Smooth muscle cell (in vitro differentiated cells): ENCODE measurements at regions not wholly inside any gene's neighbourhood (a gene's known extent, or its start where the extent isn't known, plus 50 kb on each side); places are given as distances from the start of the nearest gene placed in this dataset.

Experiments
- DNase-seq: peaks from one replicate; lab custom pipeline; 2025; ENCODE audit not compliant: unreplicated experiment; lab: John Stamatoyannopoulos, UW
- H2AFZ ChIP-seq: fragments of 200-600 bp; sonication (generic); 2 replicates; pipeline ENCODE4 v1.6.0; 2016; ENCODE audit warnings: antibody characterized with exemption, low read depth, mild to moderate bottlenecking
- H3F3A ChIP-seq: fragments of 200-600 bp; sonication (generic); 2 replicates; pipeline ENCODE4 v1.6.0; 2017; ENCODE audit warnings: antibody characterized with exemption, low read depth
- H3K27ac ChIP-seq: fragments of 200-600 bp; sonication (generic); 2 replicates; pipeline ENCODE4 v1.5.1; 2016; ENCODE audit warnings: low read depth, mild to moderate bottlenecking
- H3K27me3 ChIP-seq: fragments of 200-600 bp; sonication (generic); 2 replicates; pipeline ENCODE4 v1.6.1; 2016; ENCODE audit warnings: low read depth, mild to moderate bottlenecking
- H3K36me3 ChIP-seq: fragments of 200-600 bp; sonication (generic); 2 replicates; pipeline ENCODE4 v1.5.1; 2016; ENCODE audit warnings: low read depth
- H3K4me1 ChIP-seq: fragments of 200-600 bp; sonication (generic); 2 replicates; pipeline ENCODE4 v1.5.1; 2016; ENCODE audit warnings: low read depth
- H3K4me2 ChIP-seq: fragments of 200-600 bp; sonication (generic); 2 replicates; pipeline ENCODE4 v1.6.0; 2016; ENCODE audit warnings: mild to moderate bottlenecking
- H3K4me3 ChIP-seq: fragments of 200-600 bp; sonication (generic); 2 replicates; pipeline ENCODE4 v1.5.1; 2016; ENCODE audit warnings: mild to moderate bottlenecking
- H3K79me2 ChIP-seq: fragments of 200-600 bp; sonication (generic); 2 replicates; pipeline ENCODE4 v1.6.0; 2016; ENCODE audit warnings: low read depth, mild to moderate bottlenecking
- H3K9ac ChIP-seq: fragments of 200-600 bp; sonication (generic); 2 replicates; pipeline ENCODE4 v1.6.0; 2016; ENCODE audit warnings: low read depth
- H3K9me3 ChIP-seq: fragments of 200-600 bp; sonication (generic); replicated peaks from 2 replicates; pipeline ENCODE4 v1.5.1; 2016; ENCODE audit warnings: low read depth
- H4K20me1 ChIP-seq: fragments of 200-600 bp; sonication (generic); 2 replicates; pipeline ENCODE4 v1.6.0; 2016; ENCODE audit warnings: low read depth
- CTCF ChIP-seq: fragments of 200-600 bp; sonication (generic); IDR thresholded peaks from 2 replicates; pipeline ENCODE4 v1.5.1; 2017; ENCODE audit warnings: borderline replicate concordance, mild to moderate bottlenecking, antibody characterized with exemption; ENCODE audit not compliant: insufficient read depth, poor library complexity, severe bottlenecking
- WGBS: methylation state at CpG from one replicate; pipeline ENCODE4 v1.1.7; 2016; ENCODE audit warnings: low lambda C conversion rate; 5-methylcytosine and 5-hydroxymethylcytosine counted together

- H2AFZ ChIP-seq: no peak overlapping the region
- no peak for TF ChIP-seq CTCF
- no peak overlapping the region for H3K27ac ChIP-seq
- WGBS: 96% methylated on average over 2 of the region's 2 CpGs
- H3K9me3 ChIP-seq: no peaks in the 10 kb centered on the region
- H3K36me3 ChIP-seq: no peaks in the 10 kb centered on the region
- H3K4me1 ChIP-seq: peaks cover 4% of the 10 kb centered on the region
- no peak overlapping the region for H3K4me2 ChIP-seq
- H3K79me2 ChIP-seq: no peaks in the 10 kb centered on the region
- H3K4me3 ChIP-seq: no peak overlapping the region
- no peak for DNase-seq
- no peaks in the 10 kb centered on the region for H3F3A ChIP-seq
- H3K27me3 ChIP-seq: no peaks in the 10 kb centered on the region
- no peaks in the 10 kb centered on the region for H4K20me1 ChIP-seq
- no peak overlapping the region for H3K9ac ChIP-seq
These were observed 802.6 kb upstream of the CELF4 start for GRCh38 chr18:38368246-38368645.

- Histone ChIP-seq H3K27me3 (no peaks in the 10 kb centered on the region), H3K4me3 (no peak overlapping the region), H3F3A (no peaks in the 10 kb centered on the region), H3K9me3 (no peaks in the 10 kb centered on the region), H3K79me2 (no peaks in the 10 kb centered on the region), H3K4me1 (peaks cover 6% of the 10 kb centered on the region), H3K9ac (no peak overlapping the region), H3K27ac (no peak overlapping the region), H2AFZ (no peak overlapping the region), H4K20me1 (no peaks in the 10 kb centered on the region), H3K36me3 (no peaks in the 10 kb centered on the region), H3K4me2 (no peak overlapping the region)
- no peak for DNase-seq
- 93% methylated on average over 1 of the region's 1 CpG for WGBS
- TF ChIP-seq CTCF: peak; percentile 14
These were observed 801.9 kb upstream of the CELF4 start for GRCh38 chr18:38367473-38367872.

GRCh38 chr18:38362286-38362792, 796.7 kb upstream of the CELF4 start:
- WGBS: 87% methylated on average over 2 of the region's 2 CpGs
- Histone ChIP-seq H3K4me1 (peaks cover 11% of the 10 kb centered on the region), H3K27ac (no peak overlapping the region), H3K9me3 (no peaks in the 10 kb centered on the region), H3K9ac (no peak overlapping the region), H3K4me3 (no peak overlapping the region), H3K27me3 (no peaks in the 10 kb centered on the region), H2AFZ (no peak overlapping the region), H3K79me2 (no peaks in the 10 kb centered on the region), H4K20me1 (no peaks in the 10 kb centered on the region), H3K4me2 (no peak overlapping the region), H3F3A (no peaks in the 10 kb centered on the region), H3K36me3 (no peaks in the 10 kb centered on the region)
- no peak for DNase-seq
- no peak for TF ChIP-seq CTCF
